ENCODE measurements at regions not wholly inside any gene's neighbourhood (a gene's known extent, or its start where the extent isn't known, plus 50 kb on each side); places are given as distances from the start of the nearest gene placed in this dataset.

DNA sequence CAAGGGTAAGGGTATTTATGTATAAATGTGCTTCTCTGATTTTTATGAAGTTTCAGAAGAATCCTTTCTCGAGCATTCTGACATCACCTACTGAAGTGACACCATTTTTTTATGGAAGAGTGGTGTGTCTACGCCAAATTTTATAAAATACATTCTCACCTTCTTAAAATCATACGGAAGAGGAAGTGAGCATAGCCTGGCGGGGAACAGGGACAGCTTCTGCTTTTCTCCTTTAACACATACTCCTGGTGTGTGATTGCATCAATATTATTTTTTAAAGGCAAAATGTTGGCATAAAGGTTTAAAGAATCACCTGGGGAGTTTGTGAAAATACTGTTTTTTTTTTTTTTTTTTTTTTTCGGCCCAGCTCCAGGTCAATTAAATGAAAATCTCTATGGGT lies 733.6 kb upstream of the MAN1A1 start:
- Histone ChIP-seq H3K4me3 (ENCODE audit: low read length) (no peak overlapping the region), H3K36me3 (ENCODE audit: control insufficient read depth, low read depth, low read length) (no peaks in the 10 kb centered on the region), H3K9ac (ENCODE audit: low read length) (no peak overlapping the region), H3K9me3 (ENCODE audit: control insufficient read depth, low read depth, low read length) (no peaks in the 10 kb centered on the region), H3K27ac (ENCODE audit: low read length) (no peak overlapping the region), H3K4me1 (ENCODE audit: control insufficient read depth, low read depth, low read length) (no peaks in the 10 kb centered on the region), H3K27me3 (ENCODE audit: control insufficient read depth, insufficient read depth, low read length) (no peaks in the 10 kb centered on the region)

DNA sequence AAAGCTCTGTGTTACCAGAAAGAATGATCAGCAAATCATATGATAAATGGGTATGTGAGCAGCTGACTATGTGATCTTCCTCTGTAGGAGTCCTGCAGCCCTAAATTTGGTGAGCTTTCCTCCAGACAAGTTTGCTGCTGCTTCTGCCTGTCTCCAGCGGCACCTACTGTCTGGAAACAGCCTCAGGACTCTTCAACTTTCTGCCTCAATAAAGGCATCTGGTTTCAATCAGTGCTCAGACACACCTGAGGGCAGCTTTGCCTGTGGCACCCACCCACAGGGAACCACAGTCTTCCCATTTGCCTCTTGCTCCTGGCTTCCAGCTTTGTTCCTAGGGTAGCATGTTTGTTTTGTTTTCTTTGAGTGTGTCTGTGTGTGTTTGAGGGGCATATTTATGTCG lies 727.9 kb upstream of the MAN1A1 start:
- Histone ChIP-seq H3K27ac (ENCODE audit: low read length) (no peak overlapping the region), H3K36me3 (ENCODE audit: control insufficient read depth, low read depth, low read length) (no peaks in the 10 kb centered on the region), H3K4me3 (ENCODE audit: low read length) (no peak overlapping the region), H3K27me3 (ENCODE audit: control insufficient read depth, insufficient read depth, low read length) (no peaks in the 10 kb centered on the region), H3K4me1 (ENCODE audit: control insufficient read depth, low read depth, low read length) (no peaks in the 10 kb centered on the region), H3K9ac (ENCODE audit: low read length) (no peak overlapping the region), H3K9me3 (ENCODE audit: control insufficient read depth, low read depth, low read length) (no peaks in the 10 kb centered on the region)

DNA sequence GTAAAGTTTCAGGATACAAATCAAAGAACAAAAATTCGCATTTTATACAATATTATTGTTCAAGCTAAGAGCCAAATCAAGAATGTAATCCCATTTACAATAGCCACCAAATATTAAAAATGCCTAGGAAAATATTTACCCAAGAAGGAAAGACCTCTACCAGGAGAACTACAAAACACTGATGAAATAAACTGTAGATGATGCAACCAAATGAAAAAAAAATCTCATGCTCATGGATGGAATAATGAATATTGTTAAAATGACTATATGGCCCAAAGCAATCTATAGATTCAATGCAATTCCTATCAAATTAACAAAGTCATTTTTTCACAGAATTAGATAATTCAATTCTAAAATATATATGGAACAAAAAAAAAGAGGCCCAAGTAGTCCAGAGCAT lies 708.8 kb upstream of the MAN1A1 start:
- Histone ChIP-seq H3K27me3 (ENCODE audit: control insufficient read depth, insufficient read depth, low read length) (no peaks in the 10 kb centered on the region), H3K9ac (ENCODE audit: low read length) (no peak overlapping the region), H3K9me3 (ENCODE audit: control insufficient read depth, low read depth, low read length) (no peaks in the 10 kb centered on the region), H3K36me3 (ENCODE audit: control insufficient read depth, low read depth, low read length) (no peaks in the 10 kb centered on the region), H3K27ac (ENCODE audit: low read length) (no peak overlapping the region), H3K4me1 (ENCODE audit: control insufficient read depth, low read depth, low read length) (no peaks in the 10 kb centered on the region), H3K4me3 (ENCODE audit: low read length) (no peak overlapping the region)

DNA sequence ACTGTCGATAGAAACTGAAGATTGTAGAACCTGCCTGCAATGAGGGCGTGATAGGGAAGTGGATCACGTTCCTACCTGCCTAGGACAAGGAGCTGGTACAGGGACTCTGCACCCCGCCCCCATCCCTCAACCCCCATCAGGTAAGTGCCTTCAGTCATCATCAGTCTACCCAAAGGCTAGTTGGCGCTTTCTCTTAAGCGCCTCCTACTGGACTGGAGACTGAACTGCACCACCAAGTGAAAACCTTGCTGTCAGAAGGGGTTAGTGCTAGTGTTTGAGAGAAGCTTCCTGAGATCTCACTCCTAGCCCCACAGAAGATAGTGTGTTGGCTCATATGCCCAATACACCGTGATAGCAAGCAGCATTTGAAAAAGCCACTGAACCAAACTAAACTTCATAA lies 706.5 kb upstream of the MAN1A1 start:
- H3K9me3 ChIP-seq (ENCODE audit: control insufficient read depth, low read depth, low read length), result no peaks in the 10 kb centered on the region
- no peak overlapping the region for H3K9ac ChIP-seq (ENCODE audit: low read length)
- no peaks in the 10 kb centered on the region for H3K36me3 ChIP-seq (ENCODE audit: control insufficient read depth, low read depth, low read length)
- H3K4me3 ChIP-seq (ENCODE audit: low read length), result no peak overlapping the region
- H3K27me3 ChIP-seq (ENCODE audit: control insufficient read depth, insufficient read depth, low read length), result no peaks in the 10 kb centered on the region
- no peak overlapping the region for H3K27ac ChIP-seq (ENCODE audit: low read length)
- no peaks in the 10 kb centered on the region for H3K4me1 ChIP-seq (ENCODE audit: control insufficient read depth, low read depth, low read length)

DNA sequence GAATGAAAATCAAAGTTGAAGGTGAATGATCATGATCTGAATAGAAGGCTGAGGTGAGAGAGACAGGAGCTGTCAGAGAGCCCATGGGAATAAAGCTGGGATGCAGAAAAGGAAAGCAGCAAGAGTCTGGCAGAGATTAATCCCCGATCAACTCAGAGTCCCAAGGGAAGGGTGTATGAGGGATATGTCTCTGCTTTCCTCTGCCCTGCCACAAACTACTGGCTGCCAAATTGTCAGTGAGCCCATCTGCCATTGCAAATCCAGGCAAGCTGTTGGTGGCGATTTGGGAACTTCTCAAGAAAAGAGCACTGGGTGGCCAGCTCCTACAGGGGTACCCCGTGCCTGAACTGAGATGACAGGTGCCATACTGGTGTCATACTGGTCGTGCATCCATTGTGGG lies 705.5 kb upstream of the MAN1A1 start:
- no peaks in the 10 kb centered on the region for H3K9me3 ChIP-seq (ENCODE audit: control insufficient read depth, low read depth, low read length)
- no peak overlapping the region for H3K9ac ChIP-seq (ENCODE audit: low read length)
- no peak overlapping the region for H3K27ac ChIP-seq (ENCODE audit: low read length)
- no peak overlapping the region for H3K4me3 ChIP-seq (ENCODE audit: low read length)
- H3K27me3 ChIP-seq (ENCODE audit: control insufficient read depth, insufficient read depth, low read length), result no peaks in the 10 kb centered on the region
- no peaks in the 10 kb centered on the region for H3K4me1 ChIP-seq (ENCODE audit: control insufficient read depth, low read depth, low read length)
- H3K36me3 ChIP-seq (ENCODE audit: control insufficient read depth, low read depth, low read length), result no peaks in the 10 kb centered on the region

DNA sequence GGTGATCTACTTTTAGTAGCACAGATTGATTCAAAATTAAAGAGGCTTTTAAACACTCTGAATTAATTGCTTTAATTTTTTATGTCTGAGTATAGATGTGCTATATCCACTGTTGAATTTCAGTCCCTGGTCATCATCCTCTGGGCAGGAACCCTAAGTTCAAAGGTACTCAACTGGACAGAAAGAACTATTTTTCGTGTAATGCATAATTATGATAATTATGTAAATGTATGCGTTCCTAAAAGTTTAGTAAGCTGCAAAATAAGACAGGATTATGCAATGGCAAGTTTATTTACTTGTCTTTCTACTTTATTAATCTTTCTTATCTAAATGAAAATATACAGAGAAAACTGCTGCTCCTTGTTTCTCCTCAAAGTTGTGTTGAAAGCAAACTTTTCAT lies 690.1 kb upstream of the MAN1A1 start:
- no peaks in the 10 kb centered on the region for H3K9me3 ChIP-seq (ENCODE audit: control insufficient read depth, low read depth, low read length)
- no peak overlapping the region for H3K9ac ChIP-seq (ENCODE audit: low read length)
- H3K4me3 ChIP-seq (ENCODE audit: low read length), result no peak overlapping the region
- H3K27me3 ChIP-seq (ENCODE audit: control insufficient read depth, insufficient read depth, low read length), result no peaks in the 10 kb centered on the region
- no peaks in the 10 kb centered on the region for H3K36me3 ChIP-seq (ENCODE audit: control insufficient read depth, low read depth, low read length)
- no peak overlapping the region for H3K27ac ChIP-seq (ENCODE audit: low read length)
- H3K4me1 ChIP-seq (ENCODE audit: control insufficient read depth, low read depth, low read length), result no peaks in the 10 kb centered on the region

DNA sequence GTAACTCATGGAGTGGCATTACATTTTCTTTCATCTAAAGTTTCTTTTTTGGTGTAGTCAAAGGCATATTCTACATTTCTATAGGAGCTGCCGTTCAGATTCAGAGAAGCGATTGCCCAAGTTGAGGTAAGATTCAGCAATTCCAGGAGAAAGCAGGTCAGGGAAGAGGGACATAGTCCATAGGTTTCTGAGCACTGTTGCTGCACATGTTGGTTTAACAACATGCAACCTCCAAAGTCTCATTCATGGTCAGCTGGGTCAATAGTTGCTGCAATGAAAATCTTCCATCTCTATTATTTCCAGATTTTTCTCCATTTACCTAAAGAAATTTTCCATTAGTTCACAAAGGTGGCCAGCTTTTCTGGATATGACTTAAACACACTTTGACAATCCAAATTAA lies 682.3 kb upstream of the MAN1A1 start:
- Histone ChIP-seq H3K27me3 (ENCODE audit: control insufficient read depth, insufficient read depth, low read length) (no peaks in the 10 kb centered on the region), H3K9ac (ENCODE audit: low read length) (no peak overlapping the region), H3K36me3 (ENCODE audit: control insufficient read depth, low read depth, low read length) (no peaks in the 10 kb centered on the region), H3K4me1 (ENCODE audit: control insufficient read depth, low read depth, low read length) (no peaks in the 10 kb centered on the region), H3K27ac (ENCODE audit: low read length) (no peak overlapping the region), H3K4me3 (ENCODE audit: low read length) (no peak overlapping the region), H3K9me3 (ENCODE audit: control insufficient read depth, low read depth, low read length) (no peaks in the 10 kb centered on the region)

DNA sequence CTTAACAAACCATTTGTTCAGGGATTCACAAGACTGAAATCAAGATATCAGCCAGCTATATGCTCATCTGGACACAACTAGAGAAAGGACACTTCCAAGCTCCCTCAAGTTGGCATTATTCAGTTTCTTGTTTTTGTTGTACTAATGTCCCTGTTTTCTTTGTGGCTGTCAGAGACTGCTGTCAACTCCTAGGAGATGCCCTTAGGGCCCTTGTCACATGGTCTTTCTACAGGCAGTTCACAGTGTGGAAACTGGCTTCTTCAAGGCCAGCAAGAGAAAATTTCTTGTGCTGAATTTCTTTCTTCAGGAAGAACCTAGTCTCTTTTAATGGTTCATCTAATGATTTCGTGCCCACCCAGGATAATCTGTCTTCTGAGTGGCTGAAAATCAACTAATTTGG lies 677.2 kb upstream of the MAN1A1 start:
- Histone ChIP-seq H3K27me3 (ENCODE audit: control insufficient read depth, insufficient read depth, low read length) (no peaks in the 10 kb centered on the region), H3K4me1 (ENCODE audit: control insufficient read depth, low read depth, low read length) (no peaks in the 10 kb centered on the region), H3K9ac (ENCODE audit: low read length) (no peak overlapping the region)

DNA sequence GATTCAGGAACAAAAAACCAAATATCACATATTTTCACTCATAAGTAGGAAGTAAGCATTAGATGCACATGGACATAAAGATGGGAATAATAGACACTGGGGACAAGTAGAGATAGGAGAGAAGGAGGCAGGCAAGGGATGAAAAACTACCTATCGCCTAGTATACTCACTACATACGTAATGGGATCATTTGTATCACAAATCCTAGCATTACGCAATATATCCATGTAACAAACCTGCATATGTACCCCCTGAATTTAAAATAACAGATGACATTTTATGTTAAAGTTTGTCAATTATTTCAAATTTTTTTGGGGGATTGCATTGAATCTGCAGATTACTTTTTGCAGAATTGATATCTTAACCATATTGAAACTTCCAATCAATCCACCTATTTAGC lies 660.5 kb upstream of the MAN1A1 start:
- H3K9me3 ChIP-seq (ENCODE audit: control insufficient read depth, low read depth, low read length), result no peaks in the 10 kb centered on the region
- H3K4me3 ChIP-seq (ENCODE audit: low read length), result no peak overlapping the region
- H3K27me3 ChIP-seq (ENCODE audit: control insufficient read depth, insufficient read depth, low read length), result no peaks in the 10 kb centered on the region
- no peaks in the 10 kb centered on the region for H3K4me1 ChIP-seq (ENCODE audit: control insufficient read depth, low read depth, low read length)
- no peak overlapping the region for H3K27ac ChIP-seq (ENCODE audit: low read length)
- no peak overlapping the region for H3K9ac ChIP-seq (ENCODE audit: low read length)
- H3K36me3 ChIP-seq (ENCODE audit: control insufficient read depth, low read depth, low read length), result no peaks in the 10 kb centered on the region

More for the DNA sequence above, 677.2 kb upstream of the MAN1A1 start:
- no peak overlapping the region for H3K4me3 ChIP-seq (ENCODE audit: low read length)
- no peak overlapping the region for H3K27ac ChIP-seq (ENCODE audit: low read length)
- no peaks in the 10 kb centered on the region for H3K36me3 ChIP-seq (ENCODE audit: control insufficient read depth, low read depth, low read length)
- H3K9me3 ChIP-seq (ENCODE audit: control insufficient read depth, low read depth, low read length), result no peaks in the 10 kb centered on the region

DNA sequence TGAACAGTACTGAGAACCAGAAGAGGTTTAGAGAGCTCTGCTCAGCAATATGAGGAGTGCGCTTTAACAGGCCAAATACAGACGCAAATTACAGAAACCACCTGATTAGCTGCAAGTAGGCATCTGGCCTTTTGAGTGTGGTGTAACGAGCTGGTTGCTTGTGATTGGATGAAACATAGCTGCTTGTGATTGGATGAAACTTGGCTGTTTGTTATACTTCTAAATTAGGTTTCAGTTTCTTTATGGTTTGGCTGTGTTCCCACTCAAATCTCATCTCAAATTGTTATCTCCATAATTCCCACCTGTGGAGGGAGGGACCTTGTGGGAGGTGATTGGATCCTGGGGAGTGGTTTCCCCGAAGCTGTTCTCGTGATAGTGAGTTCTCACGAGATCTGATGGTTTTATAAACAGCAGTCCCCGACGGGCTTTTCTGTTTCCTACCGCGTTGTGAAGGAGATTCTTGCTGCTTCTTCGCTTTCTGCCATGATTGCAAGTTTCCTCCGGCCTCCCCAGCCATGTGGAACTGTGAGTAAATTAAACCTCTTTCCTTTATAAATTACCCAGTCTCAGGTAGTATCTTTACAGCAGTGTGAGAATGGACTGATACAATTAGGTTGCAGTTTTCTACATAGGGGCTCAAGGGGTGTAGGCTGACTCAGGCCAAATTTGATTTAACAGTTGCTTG lies 655.9 kb upstream of the MAN1A1 start:
- no peaks in the 10 kb centered on the region for H3K4me1 ChIP-seq (ENCODE audit: control insufficient read depth, low read depth, low read length)
- no peaks in the 10 kb centered on the region for H3K36me3 ChIP-seq (ENCODE audit: control insufficient read depth, low read depth, low read length)
- no peak overlapping the region for H3K9ac ChIP-seq (ENCODE audit: low read length)
- H3K9me3 ChIP-seq (ENCODE audit: control insufficient read depth, low read depth, low read length), result no peaks in the 10 kb centered on the region
- no peak overlapping the region for H3K27ac ChIP-seq (ENCODE audit: low read length)
- H3K27me3 ChIP-seq (ENCODE audit: control insufficient read depth, insufficient read depth, low read length), result no peaks in the 10 kb centered on the region
- H3K4me3 ChIP-seq (ENCODE audit: low read length), result no peak overlapping the region

DNA sequence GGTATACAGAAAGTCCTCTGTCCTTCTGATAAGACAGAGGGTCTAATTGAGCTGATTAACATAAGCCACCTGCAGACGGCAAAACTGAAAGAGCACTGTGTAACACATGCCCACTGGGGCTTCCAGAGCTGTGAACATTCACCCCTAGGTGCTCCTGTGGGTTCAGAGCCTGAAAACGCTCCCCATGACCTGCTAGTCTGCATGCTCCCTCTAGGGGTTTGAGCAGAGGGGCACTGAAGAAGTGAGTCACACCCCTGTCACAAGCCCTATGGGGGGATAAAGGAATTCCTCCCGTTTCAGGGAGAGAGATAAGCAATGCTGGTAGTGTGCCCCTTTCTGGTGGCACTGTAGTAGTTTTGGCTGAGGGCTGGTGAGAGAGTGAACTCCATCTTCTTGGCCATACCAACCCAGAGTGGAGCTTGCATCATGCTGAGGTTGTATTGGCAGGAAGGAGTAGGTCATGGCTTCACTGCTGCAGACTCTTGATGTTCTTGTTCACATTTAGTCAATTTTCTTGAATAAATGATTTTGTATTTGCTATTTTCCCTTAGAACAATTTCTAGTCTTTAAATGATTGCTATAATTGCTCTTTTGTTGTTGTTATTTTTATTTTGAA lies 637.5 kb upstream of the MAN1A1 start:
- H3K27ac ChIP-seq (ENCODE audit: low read length), result no peak overlapping the region
- H3K4me1 ChIP-seq (ENCODE audit: control insufficient read depth, low read depth, low read length), result no peaks in the 10 kb centered on the region
- H3K4me3 ChIP-seq (ENCODE audit: low read length), result no peak overlapping the region
- H3K9ac ChIP-seq (ENCODE audit: low read length), result no peak overlapping the region
- no peaks in the 10 kb centered on the region for H3K27me3 ChIP-seq (ENCODE audit: control insufficient read depth, insufficient read depth, low read length)
- no peaks in the 10 kb centered on the region for H3K36me3 ChIP-seq (ENCODE audit: control insufficient read depth, low read depth, low read length)
- H3K9me3 ChIP-seq (ENCODE audit: control insufficient read depth, low read depth, low read length), result no peaks in the 10 kb centered on the region
